HFFc6 (cell line): ENCODE measurements at regions not wholly inside any gene's neighbourhood (a gene's known extent, or its start where the extent isn't known, plus 50 kb on each side); places are given as distances from the start of the nearest gene placed in this dataset.

Source experiments
- DNase-seq: peaks from one replicate; pipeline ENCODE4 v3.0.0-alpha.2; 2018
- H3K27ac Mint-ChIP-seq: 2 replicates; pipeline ENCODE4 v1.8.0; 2020; ENCODE audit warnings: mild to moderate bottlenecking, mixed read lengths
- H3K27me3 Mint-ChIP-seq: 2 replicates; pipeline ENCODE4 v1.8.0; 2021; ENCODE audit warnings: mild to moderate bottlenecking, moderate library complexity, mixed read lengths; ENCODE audit not compliant: insufficient read depth
- H3K36me3 Mint-ChIP-seq: 2 replicates; pipeline ENCODE4 v1.8.0; 2021; ENCODE audit warnings: low read depth, mixed read lengths
- H3K4me1 Mint-ChIP-seq: 2 replicates; pipeline ENCODE4 v1.8.0; 2020; ENCODE audit warnings: low read depth, mixed read lengths
- H3K4me3 Mint-ChIP-seq: 2 replicates; pipeline ENCODE4 v1.8.0; 2020; ENCODE audit warnings: mild to moderate bottlenecking, moderate library complexity, mixed read lengths
- H3K9me3 Mint-ChIP-seq: 2 replicates; pipeline ENCODE4 v1.8.0; 2020; ENCODE audit warnings: mild to moderate bottlenecking, mixed read lengths
- CTCF ChIP-seq: fragments of 200-600 bp; sonication (generic); IDR thresholded peaks from 2 replicates; pipeline ENCODE4 v1.5.0; 2021; ENCODE audit warnings: antibody characterized with exemption, mild to moderate bottlenecking

- no peak for DNase-seq
- no peaks in the 10 kb centered on the region for H3K4me1 Mint-ChIP-seq
- H3K27ac Mint-ChIP-seq = no peak overlapping the region
- H3K4me3 Mint-ChIP-seq = no peak overlapping the region
- H3K36me3 Mint-ChIP-seq = no peaks in the 10 kb centered on the region
- no peak for TF ChIP-seq CTCF
- peaks cover 11% of the 10 kb centered on the region for H3K9me3 Mint-ChIP-seq
- no peaks in the 10 kb centered on the region for H3K27me3 Mint-ChIP-seq
Measured at GRCh38 chr18:44041961-44042360, 638.7 kb upstream of the SETBP1 start.

GRCh38 chr18:44046376-44046975 is 634.2 kb upstream of the SETBP1 start:
- Mint-ChIP-seq H3K9me3 (peaks cover 19% of the 10 kb centered on the region), H3K27ac (no peak overlapping the region), H3K36me3 (no peaks in the 10 kb centered on the region), H3K4me3 (no peak overlapping the region), H3K27me3 (no peaks in the 10 kb centered on the region), H3K4me1 (no peaks in the 10 kb centered on the region)
- DNase-seq = no peak
- no peak for TF ChIP-seq CTCF

- Mint-ChIP-seq H3K36me3 (no peaks in the 10 kb centered on the region), H3K9me3 (peaks cover 15% of the 10 kb centered on the region), H3K27ac (no peak overlapping the region), H3K27me3 (no peaks in the 10 kb centered on the region), H3K4me1 (no peaks in the 10 kb centered on the region), H3K4me3 (no peak overlapping the region)
- no peak for TF ChIP-seq CTCF
- DNase-seq = no peak
Measured at GRCh38 chr18:44047585-44047984, 633.1 kb upstream of the SETBP1 start.

- no peaks in the 10 kb centered on the region for H3K4me1 Mint-ChIP-seq
- H3K9me3 Mint-ChIP-seq = peaks cover 15% of the 10 kb centered on the region
- H3K4me3 Mint-ChIP-seq = no peak overlapping the region
Measured at GRCh38 chr18:44048435-44048834, 632.3 kb upstream of the SETBP1 start.

GRCh38 chr18:44048846-44049245 is 631.8 kb upstream of the SETBP1 start:
- TF ChIP-seq CTCF = no peak
- no peak overlapping the region for H3K4me3 Mint-ChIP-seq
- no peaks in the 10 kb centered on the region for H3K36me3 Mint-ChIP-seq
- peaks cover 15% of the 10 kb centered on the region for H3K9me3 Mint-ChIP-seq
- H3K4me1 Mint-ChIP-seq = no peaks in the 10 kb centered on the region
- no peaks in the 10 kb centered on the region for H3K27me3 Mint-ChIP-seq
- no peak overlapping the region for H3K27ac Mint-ChIP-seq
- DNase-seq = no peak

More at GRCh38 chr18:44048435-44048834, 632.3 kb upstream of the SETBP1 start:
- Mint-ChIP-seq H3K36me3 (no peaks in the 10 kb centered on the region), H3K27ac (no peak overlapping the region), H3K27me3 (no peaks in the 10 kb centered on the region)
- DNase-seq = no peak
- no peak for TF ChIP-seq CTCF

GRCh38 chr18:44051026-44051425 is 629.7 kb upstream of the SETBP1 start:
- Mint-ChIP-seq H3K9me3 (peaks cover 15% of the 10 kb centered on the region), H3K27me3 (no peaks in the 10 kb centered on the region), H3K27ac (no peak overlapping the region), H3K4me3 (no peak overlapping the region), H3K4me1 (no peaks in the 10 kb centered on the region), H3K36me3 (no peaks in the 10 kb centered on the region)
- no peak for TF ChIP-seq CTCF
- no peak for DNase-seq
